ENCODE measurements at regions not wholly inside any gene's neighbourhood (a gene's known extent, or its start where the extent isn't known, plus 50 kb on each side); places are given as distances from the start of the nearest gene placed in this dataset.

DNA sequence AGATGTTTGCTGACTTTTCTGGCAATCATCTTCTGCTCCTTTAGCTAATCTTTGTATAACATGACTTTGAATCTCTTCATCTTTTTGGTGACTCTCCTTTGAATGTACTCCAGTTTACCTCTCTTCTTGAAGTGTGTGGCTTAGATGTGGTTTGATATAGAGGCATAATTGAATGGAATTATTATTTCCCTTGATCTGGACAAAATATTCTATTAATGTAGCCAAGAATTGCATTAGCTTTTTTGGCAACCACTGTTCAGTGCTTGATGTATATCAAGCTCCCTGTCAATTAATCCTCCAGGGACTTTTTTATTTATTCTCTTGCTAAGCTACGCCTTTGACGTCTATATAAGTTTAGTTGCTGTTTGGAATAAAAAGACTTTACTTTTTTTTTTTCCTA lies 490.8 kb downstream of the PCDH20 start:
- Histone ChIP-seq H2AFZ (ENCODE audit: insufficient read depth, low read depth, low read length, poor library complexity, severe bottlenecking) (no peak overlapping the region), H3K9me3 (replicated peaks in 1 of 2; ENCODE audit: control insufficient read depth in 1 of 2, insufficient read depth in 1 of 2, low read length in 2 of 2) (no peaks in the 10 kb centered on the region), H3K4me3 (replicated peaks in 1 of 3; ENCODE audit: low read depth in 2 of 3, low read length in 3 of 3) (no peak overlapping the region), H4K20me1 (ENCODE audit: insufficient read depth, low read length) (no peaks in the 10 kb centered on the region), H3K4me1 (ENCODE audit: control insufficient read depth in 1 of 2, insufficient read depth in 2 of 2, low read length in 2 of 2) (no peaks in the 10 kb centered on the region), H3K4me2 (replicated peaks; ENCODE audit: extremely low read depth, low read length, poor library complexity, severe bottlenecking) (no peak overlapping the region), H3K79me2 (ENCODE audit: insufficient read depth, low read length) (no peaks in the 10 kb centered on the region), H3K27ac (ENCODE audit: low read depth in 1 of 2, low read length in 2 of 2) (no peak overlapping the region), H3K27me3 (ENCODE audit: control insufficient read depth in 2 of 2, insufficient read depth in 2 of 2, low read length in 2 of 2) (no peaks in the 10 kb centered on the region), H3K9ac (ENCODE audit: insufficient read depth, low read length, poor library complexity, severe bottlenecking) (no peak overlapping the region), H3K36me3 (replicated peaks in 1 of 2; ENCODE audit: control insufficient read depth in 1 of 2, insufficient read depth in 2 of 2, low read length in 2 of 2) (no peaks in the 10 kb centered on the region)
- TF ChIP-seq, protein P1, sequence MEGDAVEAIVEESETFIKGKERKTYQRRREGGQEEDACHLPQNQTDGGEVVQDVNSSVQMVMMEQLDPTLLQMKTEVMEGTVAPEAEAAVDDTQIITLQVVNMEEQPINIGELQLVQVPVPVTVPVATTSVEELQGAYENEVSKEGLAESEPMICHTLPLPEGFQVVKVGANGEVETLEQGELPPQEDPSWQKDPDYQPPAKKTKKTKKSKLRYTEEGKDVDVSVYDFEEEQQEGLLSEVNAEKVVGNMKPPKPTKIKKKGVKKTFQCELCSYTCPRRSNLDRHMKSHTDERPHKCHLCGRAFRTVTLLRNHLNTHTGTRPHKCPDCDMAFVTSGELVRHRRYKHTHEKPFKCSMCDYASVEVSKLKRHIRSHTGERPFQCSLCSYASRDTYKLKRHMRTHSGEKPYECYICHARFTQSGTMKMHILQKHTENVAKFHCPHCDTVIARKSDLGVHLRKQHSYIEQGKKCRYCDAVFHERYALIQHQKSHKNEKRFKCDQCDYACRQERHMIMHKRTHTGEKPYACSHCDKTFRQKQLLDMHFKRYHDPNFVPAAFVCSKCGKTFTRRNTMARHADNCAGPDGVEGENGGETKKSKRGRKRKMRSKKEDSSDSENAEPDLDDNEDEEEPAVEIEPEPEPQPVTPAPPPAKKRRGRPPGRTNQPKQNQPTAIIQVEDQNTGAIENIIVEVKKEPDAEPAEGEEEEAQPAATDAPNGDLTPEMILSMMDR (IDR thresholded peaks at IDR 0.05), result no peak
- intact Hi-C loops (cut with micrococcal nuclease), result no loop called here
- H3K27ac Mint-ChIP-seq, result no peak overlapping the region
- no peak overlapping the region for H3K4me3 Mint-ChIP-seq
- no peak for DNase-seq
- no peaks in the 10 kb centered on the region for H3K27me3 Mint-ChIP-seq (ENCODE audit: low read depth in 3 of 3)
- H3K4me1 Mint-ChIP-seq, result no peaks in the 10 kb centered on the region
- H3K9me3 Mint-ChIP-seq, result peaks cover 0 to 9% (median 2%) of the 10 kb centered on the region in 7 donors
- no peaks in the 10 kb centered on the region for H3K36me3 Mint-ChIP-seq
- no CpG with 5 or more reads among the region's 2 CpGs for WGBS (ENCODE audit: insufficient coverage)

DNA sequence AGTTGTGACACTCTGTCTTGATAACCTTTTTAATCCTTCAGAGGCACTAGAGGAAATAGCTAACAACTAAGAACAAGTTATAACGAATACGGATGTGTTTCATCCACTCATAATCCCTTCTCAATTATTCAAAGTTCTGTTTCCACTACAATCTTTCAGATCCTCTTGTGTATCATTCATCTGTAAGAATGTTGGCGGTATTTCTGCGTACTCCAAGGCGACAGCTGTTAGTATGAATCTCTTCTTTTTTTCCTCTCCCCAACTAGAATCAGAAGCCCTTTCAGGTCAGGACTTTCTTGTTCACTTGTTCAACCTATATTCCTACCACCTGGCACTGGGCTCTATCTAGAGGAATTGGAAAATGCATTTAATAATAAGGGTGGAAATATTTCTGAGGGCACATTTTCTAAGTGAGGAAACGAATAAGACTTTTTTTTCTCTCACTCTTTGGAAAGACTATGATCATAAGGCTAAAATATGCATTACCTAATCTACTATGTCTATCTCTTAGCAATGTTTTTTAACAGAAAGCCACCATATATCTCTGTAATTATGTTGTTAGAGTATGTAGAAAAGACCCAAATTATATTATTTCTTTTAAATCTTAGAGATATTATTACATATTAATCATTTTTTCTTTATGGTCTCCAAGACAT lies 492.9 kb downstream of the PCDH20 start:
- WGBS (ENCODE audit: insufficient coverage), result 82% methylated on average over 4 of the region's 6 CpGs
- intact Hi-C loops (cut with micrococcal nuclease), result no loop called here
- Histone ChIP-seq H3K27me3 (ENCODE audit: control insufficient read depth in 2 of 2, insufficient read depth in 2 of 2, low read length in 2 of 2) (no peaks in the 10 kb centered on the region), H3K27ac (ENCODE audit: low read depth in 1 of 2, low read length in 2 of 2) (no peak overlapping the region), H3K79me2 (ENCODE audit: insufficient read depth, low read length) (no peaks in the 10 kb centered on the region), H3K9ac (ENCODE audit: insufficient read depth, low read length, poor library complexity, severe bottlenecking) (no peak overlapping the region), H3K36me3 (replicated peaks in 1 of 2; ENCODE audit: control insufficient read depth in 1 of 2, insufficient read depth in 2 of 2, low read length in 2 of 2) (no peaks in the 10 kb centered on the region), H3K4me1 (ENCODE audit: control insufficient read depth in 1 of 2, insufficient read depth in 2 of 2, low read length in 2 of 2) (no peaks in the 10 kb centered on the region), H3K9me3 (replicated peaks in 1 of 2; ENCODE audit: control insufficient read depth in 1 of 2, insufficient read depth in 1 of 2, low read length in 2 of 2) (no peaks in the 10 kb centered on the region), H2AFZ (ENCODE audit: insufficient read depth, low read depth, low read length, poor library complexity, severe bottlenecking) (no peak overlapping the region), H3K4me2 (replicated peaks; ENCODE audit: extremely low read depth, low read length, poor library complexity, severe bottlenecking) (no peak overlapping the region), H3K4me3 (replicated peaks in 1 of 3; ENCODE audit: low read depth in 2 of 3, low read length in 3 of 3) (no peak overlapping the region), H4K20me1 (ENCODE audit: insufficient read depth, low read length) (no peaks in the 10 kb centered on the region)
- no peak overlapping the region for H3K27ac Mint-ChIP-seq
- TF ChIP-seq, protein P1 (IDR thresholded peaks at IDR 0.05), result no peak
- no peaks in the 10 kb centered on the region for H3K4me1 Mint-ChIP-seq
- DNase-seq, result no peak
- H3K27me3 Mint-ChIP-seq (ENCODE audit: low read depth in 3 of 3), result no peaks in the 10 kb centered on the region
- peaks cover 0 to 9% (median 2%) of the 10 kb centered on the region in 7 donors for H3K9me3 Mint-ChIP-seq
- H3K36me3 Mint-ChIP-seq, result no peaks in the 10 kb centered on the region
- no peak overlapping the region for H3K4me3 Mint-ChIP-seq

All from CD14-positive monocyte (primary cell).